GM19372 (cell line): ENCODE measurements at regions not wholly inside any gene's neighbourhood (a gene's known extent, or its start where the extent isn't known, plus 50 kb on each side); places are given as distances from the start of the nearest gene placed in this dataset.

Experiments
- ATAC-seq: cut with Tn5 transposase; IDR thresholded peaks from one replicate; pipeline ENCODE4 v1.9.1; 2021; ENCODE audit warnings: mild to moderate bottlenecking, low read depth, moderate library complexity; ENCODE audit not compliant: unreplicated experiment

- no peak for ATAC-seq
Measured at GRCh38 chr4:120528428-120528827, 394.1 kb downstream of the PRDM5 start.

DNA sequence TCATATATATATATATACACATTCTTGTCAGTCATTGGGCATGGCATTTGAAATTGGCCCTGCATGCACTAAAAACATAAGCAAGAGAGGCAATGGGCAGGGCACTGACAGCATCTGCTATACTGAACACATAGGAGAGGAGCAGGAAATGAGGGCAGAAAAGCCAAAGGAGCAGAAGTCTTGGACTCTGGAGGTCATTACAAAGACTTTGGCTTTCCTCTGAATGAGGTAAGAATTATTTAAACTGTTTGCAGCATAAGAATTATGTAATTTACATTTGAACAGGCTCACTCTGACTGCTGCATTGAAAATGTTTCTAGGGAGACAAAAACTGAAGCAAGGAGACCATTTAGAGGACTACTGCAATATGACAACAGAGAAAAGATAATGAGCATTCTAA lies 396.5 kb downstream of the PRDM5 start:
- ATAC-seq: no peak

DNA sequence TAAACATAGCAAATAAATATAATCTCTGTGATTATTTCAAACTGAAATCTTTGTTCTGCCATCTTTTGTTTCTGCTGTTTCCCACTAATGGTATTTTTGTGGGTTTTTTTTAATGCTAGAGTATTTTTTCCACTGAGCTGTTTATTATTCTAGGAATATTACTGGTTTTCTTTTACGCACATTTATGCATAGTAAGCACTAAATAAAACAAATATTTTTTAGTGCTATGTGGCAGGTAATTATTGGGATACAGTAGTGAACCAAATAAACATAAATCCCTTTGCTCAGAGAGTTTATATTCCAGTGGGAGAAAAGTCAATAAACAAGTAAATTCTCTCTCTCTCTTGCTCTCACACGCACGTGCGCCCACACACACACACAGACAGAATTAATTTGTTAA lies 397.4 kb downstream of the PRDM5 start:
- no peak for ATAC-seq

- ATAC-seq: no peak
Measured at GRCh38 chr4:120524237-120524636, 398.3 kb downstream of the PRDM5 start.

DNA sequence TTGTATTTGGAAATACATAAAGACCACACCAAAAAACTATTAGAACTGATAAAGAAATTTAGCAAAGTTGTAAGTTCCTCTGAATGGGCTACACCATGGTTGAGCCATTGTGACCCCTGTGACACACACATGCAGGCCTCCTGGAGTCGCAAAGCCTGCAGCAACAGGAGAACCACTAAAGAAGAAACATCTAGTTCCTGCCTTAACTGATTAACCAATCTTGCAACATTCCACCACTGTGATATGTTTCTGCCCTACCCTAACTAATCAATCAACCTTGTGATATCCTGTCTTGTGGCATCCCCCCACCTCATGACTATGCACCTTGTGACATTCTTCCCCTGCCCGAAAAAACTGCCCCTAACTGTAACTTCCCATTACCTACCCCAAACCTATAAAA lies 401.8 kb downstream of the PRDM5 start:
- no peak for ATAC-seq

DNA sequence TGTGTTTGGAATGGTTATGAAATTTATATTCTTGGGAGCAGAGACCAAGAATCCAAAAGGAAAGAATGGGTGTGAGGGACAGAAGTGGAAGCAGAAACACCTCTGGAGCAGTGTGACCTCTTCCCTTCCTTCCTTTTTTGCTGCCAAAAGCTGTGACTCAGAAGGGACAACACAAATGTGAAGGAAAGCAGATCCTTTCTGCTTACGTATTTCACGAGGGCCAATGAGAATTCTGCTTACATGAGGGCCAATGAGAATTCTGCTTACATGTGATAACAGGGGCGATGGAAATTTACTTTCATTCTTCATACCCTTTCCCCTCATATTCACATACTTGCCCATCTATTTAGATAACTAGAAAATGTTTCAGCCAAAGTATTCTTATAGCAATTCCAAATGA lies 404.6 kb downstream of the PRDM5 start:
- no peak for ATAC-seq

GRCh38 chr4:120509719-120510118 lies 412.8 kb downstream of the PRDM5 start:
- ATAC-seq: no peak

DNA sequence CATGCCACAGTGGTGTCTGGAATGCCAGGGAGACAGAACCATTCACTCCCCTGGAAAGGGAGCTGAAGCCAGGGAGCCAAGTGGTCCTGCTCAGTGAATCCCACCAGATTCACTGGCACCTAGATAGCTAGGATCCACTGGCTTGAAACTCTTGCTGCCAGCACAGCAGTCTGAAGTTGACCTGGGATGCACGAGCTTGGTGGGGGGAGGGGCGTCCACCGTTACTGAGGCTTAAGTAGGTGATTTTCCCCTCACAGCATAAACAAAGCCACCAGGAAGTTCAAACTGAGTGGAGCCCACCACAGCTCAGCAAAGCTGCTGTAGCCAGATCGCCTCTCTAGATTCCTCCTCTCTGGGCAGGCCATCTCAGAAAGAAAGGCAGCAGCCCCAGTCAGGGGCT lies 413.3 kb downstream of the PRDM5 start:
- no peak for ATAC-seq

DNA sequence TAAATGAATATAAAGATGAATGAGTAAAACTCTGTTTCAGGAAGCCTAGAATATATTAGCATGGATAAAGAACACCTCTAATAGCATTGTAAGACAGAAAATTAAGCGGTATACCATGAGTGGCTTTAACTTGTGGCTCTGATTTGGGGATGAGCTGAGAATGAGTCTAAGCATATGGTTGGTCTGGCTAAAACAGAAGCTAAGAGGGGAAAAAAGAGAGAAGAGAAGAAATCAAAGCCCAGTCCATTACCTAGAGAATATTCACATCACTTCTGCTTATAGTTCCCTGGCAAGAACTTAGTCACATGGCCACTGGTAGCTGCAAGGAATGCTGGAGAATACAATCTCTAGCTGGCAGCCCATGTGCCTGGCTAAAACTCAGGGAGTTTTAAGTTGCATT lies 414.5 kb downstream of the PRDM5 start:
- ATAC-seq: no peak

DNA sequence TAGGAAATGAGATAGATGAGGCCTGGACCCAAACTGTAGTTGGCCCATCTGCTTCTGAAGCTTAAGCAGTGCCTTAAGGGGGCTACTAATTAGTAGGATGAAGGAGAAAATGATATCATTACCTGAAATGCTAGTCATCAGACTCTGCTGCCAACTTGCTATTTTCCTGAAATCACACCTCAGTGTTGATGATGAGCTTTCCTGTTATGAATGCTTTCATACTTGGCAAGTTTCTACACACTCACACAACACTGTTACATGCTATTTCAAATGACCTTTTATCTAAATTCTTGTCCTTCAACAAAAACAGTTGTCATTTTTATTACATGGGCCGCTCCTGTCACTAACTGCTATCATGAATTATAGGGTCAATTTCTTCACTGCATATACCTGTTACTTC lies 416.0 kb downstream of the PRDM5 start:
- no peak for ATAC-seq

DNA sequence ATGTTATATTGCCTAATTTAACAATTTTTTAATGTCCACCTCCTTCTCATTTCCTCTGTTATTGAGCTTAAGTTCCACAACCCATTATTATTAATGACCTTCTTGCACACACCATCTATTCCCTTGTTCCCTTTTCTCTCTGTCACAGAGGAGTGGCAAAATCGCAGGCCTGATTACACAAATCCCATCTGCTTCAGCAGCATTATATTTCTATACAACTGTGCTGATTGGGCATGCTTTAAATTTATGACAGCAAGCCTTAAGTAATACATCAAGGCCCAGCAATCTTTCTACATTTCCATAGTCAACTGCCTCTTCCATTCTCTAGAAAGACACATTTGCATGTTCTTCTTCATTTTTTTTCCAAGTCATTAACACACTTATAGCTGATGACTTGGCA lies 423.8 kb downstream of the PRDM5 start:
- ATAC-seq: no peak

DNA sequence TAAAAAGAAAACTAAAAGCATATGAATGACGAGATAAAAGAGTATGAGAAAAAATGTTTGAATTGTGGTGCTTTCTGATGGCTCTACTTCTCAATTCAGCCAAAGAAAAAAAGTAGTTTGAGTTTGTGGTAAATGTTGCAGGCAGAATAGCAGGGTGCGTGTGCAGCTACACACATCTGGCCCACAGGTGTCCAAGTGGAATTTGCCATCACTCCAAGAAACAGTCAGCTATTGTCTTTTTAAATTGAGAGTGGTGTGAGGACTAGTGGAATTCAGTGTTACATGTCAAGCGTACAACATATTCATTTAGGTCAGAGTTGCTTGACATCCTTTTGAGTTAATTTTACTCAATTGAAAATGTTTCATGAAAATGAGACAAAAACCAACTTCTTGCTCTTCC lies 424.8 kb upstream of the MAD2L1 start:
- no peak for ATAC-seq

DNA sequence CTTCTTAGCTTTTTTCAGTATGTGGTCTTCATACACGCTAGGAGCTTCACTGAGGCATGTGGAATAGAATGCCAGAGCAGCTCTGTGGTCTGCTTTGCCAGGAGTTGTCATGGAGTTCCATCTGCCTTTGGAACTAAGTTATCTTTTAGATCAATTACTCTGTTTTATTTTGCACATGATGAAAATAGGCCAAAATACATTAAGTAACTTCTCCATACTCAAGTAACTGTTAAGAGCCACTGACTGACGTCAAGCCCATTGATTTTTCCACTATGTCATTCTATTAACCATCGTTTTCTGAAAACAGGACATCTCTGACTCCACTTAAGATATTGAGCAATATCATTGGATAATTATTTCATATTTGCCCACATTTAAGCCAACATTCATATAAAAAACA lies 415.1 kb upstream of the MAD2L1 start:
- no peak for ATAC-seq

DNA sequence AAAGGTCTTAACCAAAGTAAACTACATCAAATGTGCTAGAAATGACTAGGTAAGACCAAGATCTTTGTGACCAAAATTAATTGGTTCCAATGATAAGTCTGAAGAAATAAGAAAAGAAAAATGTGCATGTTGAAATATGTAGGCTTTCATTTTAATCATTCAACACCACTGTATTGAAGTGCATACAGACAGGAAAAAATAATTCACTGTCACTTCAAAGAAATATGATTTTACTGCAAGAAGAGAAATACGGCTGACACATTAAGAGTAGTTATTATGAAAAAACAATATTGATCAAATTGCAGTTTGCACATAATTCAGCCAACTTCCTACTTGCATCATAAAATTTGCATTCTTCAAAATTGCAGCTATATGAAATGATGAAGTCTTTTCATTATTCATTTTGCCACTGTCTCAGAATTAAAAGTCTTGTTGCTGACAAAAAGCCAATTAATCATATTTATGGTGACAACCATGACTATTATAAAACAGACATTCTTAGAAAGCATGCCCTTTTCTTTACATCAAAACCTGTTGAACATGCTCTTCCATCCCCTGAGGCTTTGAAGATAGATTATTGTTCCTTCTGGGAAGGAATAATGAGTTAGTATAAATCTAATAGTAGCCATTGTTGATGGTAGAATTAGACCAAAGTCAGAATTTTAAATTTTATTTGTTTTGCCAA lies 405.9 kb upstream of the MAD2L1 start:
- ATAC-seq: no peak

DNA sequence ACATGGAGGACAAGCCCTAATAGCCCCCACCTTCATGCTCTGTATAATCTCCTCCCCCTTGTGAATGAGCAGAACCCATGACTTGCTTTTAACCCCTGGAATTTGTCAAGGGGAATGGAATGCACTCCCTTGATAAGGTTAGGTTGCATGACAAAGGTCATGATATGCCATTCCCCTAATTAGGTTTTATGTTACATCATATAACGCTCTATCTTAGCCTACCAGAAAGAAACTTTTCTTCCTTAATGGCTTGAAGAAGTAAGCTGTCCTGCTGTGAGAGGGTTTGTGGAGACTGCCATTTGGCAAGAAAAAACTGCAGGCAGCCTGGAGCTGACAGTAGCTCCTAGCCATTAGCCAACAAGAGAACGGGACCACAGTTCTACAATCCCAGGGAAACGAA lies 399.8 kb upstream of the MAD2L1 start:
- ATAC-seq: no peak

GRCh38 chr4:120454788-120455187 lies 388.1 kb upstream of the MAD2L1 start:
- ATAC-seq: no peak

GRCh38 chr4:120452536-120452935 lies 385.9 kb upstream of the MAD2L1 start:
- no peak for ATAC-seq

DNA sequence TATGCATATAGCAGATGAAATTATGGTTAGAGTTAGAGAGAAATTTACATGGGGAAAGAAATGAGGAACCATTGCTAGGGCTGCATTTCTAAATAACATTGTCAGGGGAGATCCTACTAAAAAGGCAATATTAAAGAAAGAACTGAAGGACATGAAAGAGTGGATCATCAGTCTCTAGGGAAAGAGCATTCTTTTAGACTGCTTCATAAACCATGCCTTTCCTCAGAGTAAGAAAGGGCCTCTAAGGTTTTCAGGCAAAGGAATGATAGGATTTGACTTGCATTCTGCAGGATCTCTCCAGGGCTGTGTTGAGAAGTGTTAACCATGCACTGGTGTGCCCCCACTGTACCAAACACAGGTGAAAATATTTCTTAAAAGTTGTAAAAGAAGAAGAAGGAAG lies 385.4 kb upstream of the MAD2L1 start:
- no peak for ATAC-seq

- ATAC-seq: no peak
Measured at GRCh38 chr4:120447774-120448173, 381.1 kb upstream of the MAD2L1 start.

- ATAC-seq: peak; percentile 75
Measured at GRCh38 chr4:120446051-120446567, 379.5 kb upstream of the MAD2L1 start.

- ATAC-seq: no peak
Measured at GRCh38 chr4:120445186-120445585, 378.5 kb upstream of the MAD2L1 start.

DNA sequence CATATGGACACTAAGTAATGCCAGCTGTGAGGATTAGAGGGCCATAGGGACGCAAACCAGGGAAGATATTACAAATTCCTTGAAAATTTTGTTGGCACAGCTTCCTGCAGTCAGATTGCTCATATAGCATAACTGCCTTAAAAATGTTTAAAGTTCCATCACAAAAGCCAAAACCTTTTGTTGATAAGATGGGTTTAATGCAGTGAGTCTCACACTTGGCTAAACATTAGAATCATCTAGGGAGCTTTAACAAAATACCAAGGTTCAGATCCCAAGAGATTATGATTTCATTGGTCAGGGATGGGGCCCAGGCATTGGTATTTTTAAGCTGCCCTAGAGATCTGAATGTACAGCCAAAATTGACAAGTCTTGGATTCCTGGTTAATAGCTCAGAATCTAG lies 376.5 kb upstream of the MAD2L1 start:
- no peak for ATAC-seq

DNA sequence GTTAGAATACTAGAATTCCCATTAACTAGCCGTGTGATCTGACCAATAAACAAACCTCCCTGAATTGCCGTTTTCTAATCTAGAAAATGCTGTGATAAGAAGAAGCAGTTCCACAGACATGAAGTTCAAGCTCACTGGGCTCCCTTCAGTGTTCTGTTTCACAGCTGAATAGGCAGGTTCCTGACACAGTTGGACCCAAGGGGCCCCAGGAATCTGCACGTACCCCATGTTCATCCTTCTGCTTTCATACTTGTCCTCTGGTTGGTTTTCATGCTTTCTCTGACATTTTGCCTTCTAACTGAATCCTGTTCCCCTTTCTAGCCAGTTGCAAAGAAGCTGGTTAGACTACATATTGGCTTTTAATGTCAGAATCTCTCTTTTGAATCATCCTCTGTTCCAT lies 374.1 kb upstream of the MAD2L1 start:
- no peak for ATAC-seq
